ENCODE measurements at regions not wholly inside any gene's neighbourhood (a gene's known extent, or its start where the extent isn't known, plus 50 kb on each side); places are given as distances from the start of the nearest gene placed in this dataset.
A peak's percentile ranks its signal among the peaks of the same experiment; 100 is the strongest.

DNA sequence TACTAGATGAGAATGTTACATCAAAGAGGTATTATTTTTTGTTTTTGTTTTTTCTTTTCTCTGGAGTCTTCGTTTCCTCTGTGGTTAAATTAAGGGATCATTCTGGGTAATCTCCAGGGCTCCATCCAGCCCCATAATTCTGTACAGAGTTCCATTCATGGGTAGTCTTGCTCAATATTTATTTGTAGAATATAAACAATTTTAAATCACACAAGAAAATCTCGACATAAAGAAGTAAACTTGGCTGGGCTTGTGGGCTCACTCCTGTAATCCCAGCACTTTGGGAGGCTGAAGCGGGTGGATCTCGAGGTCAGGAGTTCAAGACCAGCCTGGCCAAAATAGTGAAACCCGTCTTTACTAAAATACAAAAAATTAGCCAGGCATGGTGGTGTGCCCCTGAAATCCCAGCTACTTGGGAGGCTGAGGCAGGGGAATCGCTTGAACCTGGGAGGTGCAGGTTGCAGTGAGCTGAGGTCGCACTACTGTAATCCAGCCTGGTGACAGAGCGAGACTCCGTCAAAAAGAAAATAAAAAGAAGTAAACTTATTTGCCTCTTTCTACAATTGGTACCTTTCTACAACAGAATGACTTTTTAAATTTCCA is 166.8 kb upstream of the TGFBR2 start:
- WGBS: 85% methylated on average over 8 of the region's 9 CpGs
- Histone ChIP-seq H3K4me3 (ENCODE audit: insufficient read depth in 1 of 2, low read depth in 1 of 2, low read length in 2 of 2) (no peak overlapping the region), H3K36me3 (ENCODE audit: control insufficient read depth in 1 of 2, insufficient read depth in 2 of 2, low read depth in 1 of 2, low read length in 2 of 2) (no peaks in the 10 kb centered on the region)

DNA sequence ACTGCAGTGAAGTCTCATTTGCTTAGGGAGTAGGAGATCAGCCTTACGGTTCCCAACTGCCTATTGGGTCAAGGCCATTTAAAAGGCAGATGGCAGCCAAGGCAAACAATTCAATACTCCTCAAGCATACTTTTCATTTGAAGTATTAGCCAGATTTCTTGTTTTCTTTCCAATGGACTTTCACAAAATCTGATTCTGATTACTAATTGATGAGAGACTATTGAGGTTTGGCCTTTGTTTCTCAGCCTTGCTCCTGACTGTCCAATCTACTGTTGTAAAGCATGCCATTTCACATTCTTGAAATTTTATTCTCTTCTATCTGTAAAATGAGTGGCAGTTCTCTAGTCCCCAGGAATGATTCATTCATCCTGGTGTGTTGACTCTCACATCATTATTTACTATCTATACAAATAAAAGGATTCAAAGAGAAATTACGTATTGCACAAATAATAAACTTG is 166.2 kb upstream of the TGFBR2 start:
- Histone ChIP-seq H3K27ac (ENCODE audit: low read length, poor library complexity, severe bottlenecking) (peak overlapping the region; percentile 58), H3K23ac (ENCODE audit: low read length in 2 of 2) (no peak overlapping the region), H3K4me3 (ENCODE audit: insufficient read depth in 1 of 2, low read depth in 1 of 2, low read length in 2 of 2) (no peak overlapping the region), H4K8ac (ENCODE audit: low read length) (no peak overlapping the region), H3K9ac (ENCODE audit: low read length) (no peak overlapping the region), H2BK12ac (ENCODE audit: low read length in 2 of 2) (no peak overlapping the region), H3K9me3 (ENCODE audit: control insufficient read depth, low read length) (no peaks in the 10 kb centered on the region), H3K36me3 (ENCODE audit: control insufficient read depth in 1 of 2, insufficient read depth in 2 of 2, low read depth in 1 of 2, low read length in 2 of 2) (no peaks in the 10 kb centered on the region), H3K4me1 (ENCODE audit: control insufficient read depth, insufficient read depth, low read depth, low read length) (peaks cover 3% of the 10 kb centered on the region), H3K79me1 (replicated peaks; ENCODE audit: low read length, poor library complexity, severe bottlenecking) (no peaks in the 10 kb centered on the region), H3K4me2 (ENCODE audit: low read length, poor library complexity, severe bottlenecking) (no peak overlapping the region), H2AK5ac (ENCODE audit: low read length, severe bottlenecking) (no peak overlapping the region), H2BK120ac (ENCODE audit: low read depth, low read length) (no peak overlapping the region), H4K91ac (ENCODE audit: low read length) (no peak overlapping the region), H2BK5ac (ENCODE audit: low read depth, low read length, poor library complexity, severe bottlenecking) (no peak overlapping the region), H3K27me3 (ENCODE audit: control insufficient read depth in 1 of 2, insufficient read depth in 1 of 2, low read length in 2 of 2) (no peaks in the 10 kb centered on the region), H3K18ac (ENCODE audit: low read depth in 1 of 2, low read length in 2 of 2) (no peak overlapping the region), H3K4ac (ENCODE audit: low read depth in 1 of 2, low read length in 2 of 2) (peak overlapping the region in 1 of 2 experiments; percentile 41), H3K14ac (ENCODE audit: low read length in 2 of 2) (no peak overlapping the region), H2AFZ (ENCODE audit: low read depth, low read length) (no peak overlapping the region), H2BK15ac (ENCODE audit: low read depth, poor library complexity, severe bottlenecking) (no peak overlapping the region)
- DNase-seq: no peak
- 67% methylated on average over 1 of the region's 2 CpGs for WGBS

More for the DNA sequence above, 166.8 kb upstream of the TGFBR2 start:
- no peak overlapping the region for H3K4me2 ChIP-seq (ENCODE audit: low read length, poor library complexity, severe bottlenecking)
- H2AFZ ChIP-seq (ENCODE audit: low read depth, low read length): no peak overlapping the region
- H3K4me1 ChIP-seq (ENCODE audit: control insufficient read depth, insufficient read depth, low read depth, low read length): peaks cover 2% of the 10 kb centered on the region
- no peak overlapping the region for H2BK5ac ChIP-seq (ENCODE audit: low read depth, low read length, poor library complexity, severe bottlenecking)
- DNase-seq: no peak
- no peaks in the 10 kb centered on the region for H3K9me3 ChIP-seq (ENCODE audit: control insufficient read depth, low read length)
- peak overlapping the region in 1 of 2 experiments; percentile 12 for H3K18ac ChIP-seq (ENCODE audit: low read depth in 1 of 2, low read length in 2 of 2)
- H3K4ac ChIP-seq (ENCODE audit: low read depth in 1 of 2, low read length in 2 of 2): no peak overlapping the region
- H4K8ac ChIP-seq (ENCODE audit: low read length): no peak overlapping the region
- no peaks in the 10 kb centered on the region for H3K79me1 ChIP-seq (replicated peaks; ENCODE audit: low read length, poor library complexity, severe bottlenecking)
- H2BK120ac ChIP-seq (ENCODE audit: low read depth, low read length): no peak overlapping the region
- H3K27me3 ChIP-seq (ENCODE audit: control insufficient read depth in 1 of 2, insufficient read depth in 1 of 2, low read length in 2 of 2): no peaks in the 10 kb centered on the region
- no peak overlapping the region for H2BK15ac ChIP-seq (ENCODE audit: low read depth, poor library complexity, severe bottlenecking)
- no peak overlapping the region for H2AK5ac ChIP-seq (ENCODE audit: low read length, severe bottlenecking)
- peak overlapping the region; percentile 58 for H3K27ac ChIP-seq (ENCODE audit: low read length, poor library complexity, severe bottlenecking)
- H3K23ac ChIP-seq (ENCODE audit: low read length in 2 of 2): no peak overlapping the region
- no peak overlapping the region for H4K91ac ChIP-seq (ENCODE audit: low read length)
- no peak overlapping the region for H3K9ac ChIP-seq (ENCODE audit: low read length)
- no peak overlapping the region for H3K14ac ChIP-seq (ENCODE audit: low read length in 2 of 2)
- no peak overlapping the region for H2BK12ac ChIP-seq (ENCODE audit: low read length in 2 of 2)

DNA sequence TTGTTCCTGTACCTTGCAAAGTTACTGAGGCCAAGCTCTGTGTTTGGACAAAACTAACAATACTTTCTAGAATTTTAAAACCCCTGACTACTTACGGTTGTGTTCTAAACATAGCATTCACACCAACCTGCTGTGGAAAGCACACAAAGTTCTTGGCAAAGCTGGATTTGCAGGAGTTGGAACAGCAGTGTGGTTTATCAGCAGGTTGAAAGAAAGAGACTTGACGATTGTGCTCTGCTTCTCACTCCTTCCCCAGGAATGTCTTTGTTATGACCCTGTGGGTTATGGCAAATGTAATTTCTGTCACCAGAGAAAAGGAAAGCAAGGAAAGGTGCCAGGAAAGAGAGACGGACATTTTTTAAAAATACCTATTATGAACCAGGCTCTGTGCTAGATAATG is 165.5 kb upstream of the TGFBR2 start:
- WGBS: 53% methylated on average over 2 of the region's 3 CpGs
- Histone ChIP-seq H3K4ac (ENCODE audit: low read depth in 1 of 2, low read length in 2 of 2) (no peak overlapping the region), H3K9ac (ENCODE audit: low read length) (no peak overlapping the region), H3K79me1 (replicated peaks; ENCODE audit: low read length, poor library complexity, severe bottlenecking) (no peaks in the 10 kb centered on the region), H3K4me2 (ENCODE audit: low read length, poor library complexity, severe bottlenecking) (no peak overlapping the region), H3K18ac (ENCODE audit: low read depth in 1 of 2, low read length in 2 of 2) (no peak overlapping the region), H2AFZ (ENCODE audit: low read depth, low read length) (no peak overlapping the region), H2BK12ac (ENCODE audit: low read length in 2 of 2) (no peak overlapping the region), H4K8ac (ENCODE audit: low read length) (no peak overlapping the region), H3K14ac (ENCODE audit: low read length in 2 of 2) (no peak overlapping the region), H2BK15ac (ENCODE audit: low read depth, poor library complexity, severe bottlenecking) (no peak overlapping the region), H3K4me1 (ENCODE audit: control insufficient read depth, insufficient read depth, low read depth, low read length) (peaks cover 3% of the 10 kb centered on the region), H4K91ac (ENCODE audit: low read length) (no peak overlapping the region), H3K27me3 (ENCODE audit: control insufficient read depth in 1 of 2, insufficient read depth in 1 of 2, low read length in 2 of 2) (no peaks in the 10 kb centered on the region), H2AK5ac (ENCODE audit: low read length, severe bottlenecking) (no peak overlapping the region), H3K4me3 (ENCODE audit: insufficient read depth in 1 of 2, low read depth in 1 of 2, low read length in 2 of 2) (no peak overlapping the region), H3K23ac (ENCODE audit: low read length in 2 of 2) (no peak overlapping the region), H3K36me3 (ENCODE audit: control insufficient read depth in 1 of 2, insufficient read depth in 2 of 2, low read depth in 1 of 2, low read length in 2 of 2) (no peaks in the 10 kb centered on the region), H2BK120ac (ENCODE audit: low read depth, low read length) (no peak overlapping the region), H3K9me3 (ENCODE audit: control insufficient read depth, low read length) (no peaks in the 10 kb centered on the region), H3K27ac (ENCODE audit: low read length, poor library complexity, severe bottlenecking) (peak overlapping the region; percentile 30), H2BK5ac (ENCODE audit: low read depth, low read length, poor library complexity, severe bottlenecking) (no peak overlapping the region)
- DNase-seq: no peak

DNA sequence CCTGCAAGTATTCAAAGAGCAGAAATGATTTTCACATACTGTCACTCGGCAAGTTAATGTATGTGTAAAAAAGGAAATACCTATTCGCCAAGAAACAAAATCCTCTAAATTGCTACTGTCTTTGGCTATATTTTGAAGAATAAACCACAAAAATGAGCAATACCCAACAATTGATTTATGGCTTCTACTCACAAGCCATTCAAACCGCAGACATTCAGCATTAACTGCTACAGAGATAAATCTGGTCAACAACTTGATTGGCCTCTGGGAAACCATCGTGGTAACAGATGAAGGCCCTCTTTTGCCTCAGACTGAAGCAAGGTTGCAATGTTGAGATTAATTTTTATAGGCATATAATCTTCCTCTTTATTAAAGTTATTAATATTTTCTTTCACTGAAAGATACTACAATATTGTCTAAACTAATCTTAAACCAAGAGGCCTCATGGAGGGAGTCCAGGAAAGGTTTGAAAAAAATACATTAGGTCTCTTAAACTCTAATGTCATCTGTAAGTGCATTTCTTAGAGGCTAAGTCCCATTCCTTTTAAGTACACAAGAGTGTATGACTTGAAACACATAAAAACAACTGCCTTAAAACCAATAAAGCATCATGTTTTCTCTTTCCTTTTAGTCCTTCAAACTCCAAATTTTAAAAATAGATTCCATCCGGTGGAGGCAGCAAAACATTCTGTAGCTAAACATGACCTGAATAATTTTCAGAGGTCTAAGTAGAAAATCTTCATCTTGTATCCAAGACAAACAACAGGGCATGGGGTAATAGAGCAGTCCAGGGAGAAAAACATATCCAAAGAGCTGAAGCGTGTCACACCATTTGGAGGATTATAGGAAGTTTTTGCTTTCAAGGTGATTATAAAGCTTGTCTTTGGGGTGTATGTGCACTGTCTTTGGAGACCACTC is 162.4 kb upstream of the TGFBR2 start:
- Histone ChIP-seq H3K4ac (ENCODE audit: low read depth in 1 of 2, low read length in 2 of 2) (no peak overlapping the region), H3K27me3 (ENCODE audit: control insufficient read depth in 1 of 2, insufficient read depth in 1 of 2, low read length in 2 of 2) (no peaks in the 10 kb centered on the region), H3K27ac (ENCODE audit: low read length, poor library complexity, severe bottlenecking) (no peak overlapping the region), H4K91ac (ENCODE audit: low read length) (no peak overlapping the region), H2BK12ac (ENCODE audit: low read length in 2 of 2) (peak overlapping the region in 1 of 2 experiments; percentile 79), H3K9me3 (ENCODE audit: control insufficient read depth, low read length) (no peaks in the 10 kb centered on the region), H3K79me1 (replicated peaks; ENCODE audit: low read length, poor library complexity, severe bottlenecking) (no peaks in the 10 kb centered on the region), H3K23ac (ENCODE audit: low read length in 2 of 2) (no peak overlapping the region), H3K4me3 (ENCODE audit: insufficient read depth in 1 of 2, low read depth in 1 of 2, low read length in 2 of 2) (no peak overlapping the region), H3K14ac (ENCODE audit: low read length in 2 of 2) (no peak overlapping the region), H3K4me2 (ENCODE audit: low read length, poor library complexity, severe bottlenecking) (no peak overlapping the region), H4K8ac (ENCODE audit: low read length) (no peak overlapping the region), H2BK15ac (ENCODE audit: low read depth, poor library complexity, severe bottlenecking) (no peak overlapping the region), H2AFZ (ENCODE audit: low read depth, low read length) (no peak overlapping the region), H3K36me3 (ENCODE audit: control insufficient read depth in 1 of 2, insufficient read depth in 2 of 2, low read depth in 1 of 2, low read length in 2 of 2) (no peaks in the 10 kb centered on the region), H2AK5ac (ENCODE audit: low read length, severe bottlenecking) (no peak overlapping the region), H3K4me1 (ENCODE audit: control insufficient read depth, insufficient read depth, low read depth, low read length) (peaks cover 3% of the 10 kb centered on the region), H3K9ac (ENCODE audit: low read length) (no peak overlapping the region), H2BK5ac (ENCODE audit: low read depth, low read length, poor library complexity, severe bottlenecking) (no peak overlapping the region), H3K18ac (ENCODE audit: low read depth in 1 of 2, low read length in 2 of 2) (no peak overlapping the region), H2BK120ac (ENCODE audit: low read depth, low read length) (no peak overlapping the region)
- WGBS: 63% methylated on average over 4 of the region's 6 CpGs
- DNase-seq: peak; percentile 80
